Neural progenitor cell (in vitro differentiated cells): ENCODE measurements at regions not wholly inside any gene's neighbourhood (a gene's known extent, or its start where the extent isn't known, plus 50 kb on each side); places are given as distances from the start of the nearest gene placed in this dataset.

Source experiments
- EZH2phosphoT487 ChIP-seq: fragments of 200-600 bp; sonication (generic); IDR thresholded peaks from 2 replicates; pipeline ENCODE4 v1.6.1; 2017; ENCODE audit warnings: antibody characterized with exemption
- TF ChIP-seq, protein P1 (sequence below): fragments of 200-600 bp; sonication (generic); IDR thresholded peaks from 2 replicates; pipeline ENCODE4 v1.5.1; 2017; ENCODE audit warnings: antibody characterized with exemption, mild to moderate bottlenecking

DNA sequence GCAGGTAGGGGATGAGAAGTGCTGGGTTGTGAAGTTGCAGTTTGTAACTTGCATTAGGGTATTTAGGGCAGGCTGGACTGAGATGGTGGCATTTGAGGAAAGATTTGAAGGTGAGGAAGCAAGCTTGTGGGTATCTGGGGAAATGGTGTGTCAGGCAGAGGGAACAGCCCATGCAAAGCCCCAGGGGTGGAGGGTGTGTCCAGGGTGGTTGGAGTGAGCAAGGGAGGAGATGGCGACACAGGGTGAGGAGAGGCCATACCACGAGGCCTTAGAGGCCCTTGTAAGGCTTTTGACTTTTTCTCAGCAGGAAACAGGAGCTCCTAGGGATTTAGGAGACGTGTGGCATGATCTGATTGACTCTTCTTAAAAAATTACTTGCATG is 136.9 kb downstream of the NUAK1 start:
- TF ChIP-seq, protein P1, sequence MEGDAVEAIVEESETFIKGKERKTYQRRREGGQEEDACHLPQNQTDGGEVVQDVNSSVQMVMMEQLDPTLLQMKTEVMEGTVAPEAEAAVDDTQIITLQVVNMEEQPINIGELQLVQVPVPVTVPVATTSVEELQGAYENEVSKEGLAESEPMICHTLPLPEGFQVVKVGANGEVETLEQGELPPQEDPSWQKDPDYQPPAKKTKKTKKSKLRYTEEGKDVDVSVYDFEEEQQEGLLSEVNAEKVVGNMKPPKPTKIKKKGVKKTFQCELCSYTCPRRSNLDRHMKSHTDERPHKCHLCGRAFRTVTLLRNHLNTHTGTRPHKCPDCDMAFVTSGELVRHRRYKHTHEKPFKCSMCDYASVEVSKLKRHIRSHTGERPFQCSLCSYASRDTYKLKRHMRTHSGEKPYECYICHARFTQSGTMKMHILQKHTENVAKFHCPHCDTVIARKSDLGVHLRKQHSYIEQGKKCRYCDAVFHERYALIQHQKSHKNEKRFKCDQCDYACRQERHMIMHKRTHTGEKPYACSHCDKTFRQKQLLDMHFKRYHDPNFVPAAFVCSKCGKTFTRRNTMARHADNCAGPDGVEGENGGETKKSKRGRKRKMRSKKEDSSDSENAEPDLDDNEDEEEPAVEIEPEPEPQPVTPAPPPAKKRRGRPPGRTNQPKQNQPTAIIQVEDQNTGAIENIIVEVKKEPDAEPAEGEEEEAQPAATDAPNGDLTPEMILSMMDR, result no peak
- TF ChIP-seq EZH2phosphoT487, result no peak
